ENCODE measurements at regions not wholly inside any gene's neighbourhood (a gene's known extent, or its start where the extent isn't known, plus 50 kb on each side); places are given as distances from the start of the nearest gene placed in this dataset.

DNA sequence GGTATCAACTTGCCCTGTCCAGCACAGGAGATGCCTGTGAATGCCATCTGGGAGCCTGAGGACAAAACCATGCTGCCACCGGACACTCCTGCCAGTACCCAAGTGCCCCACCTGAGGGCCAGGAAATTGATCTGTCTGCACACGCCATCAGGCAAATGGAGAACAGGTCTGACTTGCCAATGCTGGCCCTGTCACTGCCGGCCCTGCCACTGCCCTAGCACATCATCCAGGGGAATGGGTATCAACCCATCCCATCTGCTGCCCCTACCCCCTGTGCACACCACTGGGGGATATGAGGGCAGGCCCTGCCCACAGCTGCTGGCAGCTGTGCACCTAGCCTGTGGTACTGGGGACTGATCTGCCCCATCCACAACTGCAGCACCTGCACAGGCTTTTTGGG, 1081.6 kb upstream of the EYS start (continued):
- TF ChIP-seq, protein P1, sequence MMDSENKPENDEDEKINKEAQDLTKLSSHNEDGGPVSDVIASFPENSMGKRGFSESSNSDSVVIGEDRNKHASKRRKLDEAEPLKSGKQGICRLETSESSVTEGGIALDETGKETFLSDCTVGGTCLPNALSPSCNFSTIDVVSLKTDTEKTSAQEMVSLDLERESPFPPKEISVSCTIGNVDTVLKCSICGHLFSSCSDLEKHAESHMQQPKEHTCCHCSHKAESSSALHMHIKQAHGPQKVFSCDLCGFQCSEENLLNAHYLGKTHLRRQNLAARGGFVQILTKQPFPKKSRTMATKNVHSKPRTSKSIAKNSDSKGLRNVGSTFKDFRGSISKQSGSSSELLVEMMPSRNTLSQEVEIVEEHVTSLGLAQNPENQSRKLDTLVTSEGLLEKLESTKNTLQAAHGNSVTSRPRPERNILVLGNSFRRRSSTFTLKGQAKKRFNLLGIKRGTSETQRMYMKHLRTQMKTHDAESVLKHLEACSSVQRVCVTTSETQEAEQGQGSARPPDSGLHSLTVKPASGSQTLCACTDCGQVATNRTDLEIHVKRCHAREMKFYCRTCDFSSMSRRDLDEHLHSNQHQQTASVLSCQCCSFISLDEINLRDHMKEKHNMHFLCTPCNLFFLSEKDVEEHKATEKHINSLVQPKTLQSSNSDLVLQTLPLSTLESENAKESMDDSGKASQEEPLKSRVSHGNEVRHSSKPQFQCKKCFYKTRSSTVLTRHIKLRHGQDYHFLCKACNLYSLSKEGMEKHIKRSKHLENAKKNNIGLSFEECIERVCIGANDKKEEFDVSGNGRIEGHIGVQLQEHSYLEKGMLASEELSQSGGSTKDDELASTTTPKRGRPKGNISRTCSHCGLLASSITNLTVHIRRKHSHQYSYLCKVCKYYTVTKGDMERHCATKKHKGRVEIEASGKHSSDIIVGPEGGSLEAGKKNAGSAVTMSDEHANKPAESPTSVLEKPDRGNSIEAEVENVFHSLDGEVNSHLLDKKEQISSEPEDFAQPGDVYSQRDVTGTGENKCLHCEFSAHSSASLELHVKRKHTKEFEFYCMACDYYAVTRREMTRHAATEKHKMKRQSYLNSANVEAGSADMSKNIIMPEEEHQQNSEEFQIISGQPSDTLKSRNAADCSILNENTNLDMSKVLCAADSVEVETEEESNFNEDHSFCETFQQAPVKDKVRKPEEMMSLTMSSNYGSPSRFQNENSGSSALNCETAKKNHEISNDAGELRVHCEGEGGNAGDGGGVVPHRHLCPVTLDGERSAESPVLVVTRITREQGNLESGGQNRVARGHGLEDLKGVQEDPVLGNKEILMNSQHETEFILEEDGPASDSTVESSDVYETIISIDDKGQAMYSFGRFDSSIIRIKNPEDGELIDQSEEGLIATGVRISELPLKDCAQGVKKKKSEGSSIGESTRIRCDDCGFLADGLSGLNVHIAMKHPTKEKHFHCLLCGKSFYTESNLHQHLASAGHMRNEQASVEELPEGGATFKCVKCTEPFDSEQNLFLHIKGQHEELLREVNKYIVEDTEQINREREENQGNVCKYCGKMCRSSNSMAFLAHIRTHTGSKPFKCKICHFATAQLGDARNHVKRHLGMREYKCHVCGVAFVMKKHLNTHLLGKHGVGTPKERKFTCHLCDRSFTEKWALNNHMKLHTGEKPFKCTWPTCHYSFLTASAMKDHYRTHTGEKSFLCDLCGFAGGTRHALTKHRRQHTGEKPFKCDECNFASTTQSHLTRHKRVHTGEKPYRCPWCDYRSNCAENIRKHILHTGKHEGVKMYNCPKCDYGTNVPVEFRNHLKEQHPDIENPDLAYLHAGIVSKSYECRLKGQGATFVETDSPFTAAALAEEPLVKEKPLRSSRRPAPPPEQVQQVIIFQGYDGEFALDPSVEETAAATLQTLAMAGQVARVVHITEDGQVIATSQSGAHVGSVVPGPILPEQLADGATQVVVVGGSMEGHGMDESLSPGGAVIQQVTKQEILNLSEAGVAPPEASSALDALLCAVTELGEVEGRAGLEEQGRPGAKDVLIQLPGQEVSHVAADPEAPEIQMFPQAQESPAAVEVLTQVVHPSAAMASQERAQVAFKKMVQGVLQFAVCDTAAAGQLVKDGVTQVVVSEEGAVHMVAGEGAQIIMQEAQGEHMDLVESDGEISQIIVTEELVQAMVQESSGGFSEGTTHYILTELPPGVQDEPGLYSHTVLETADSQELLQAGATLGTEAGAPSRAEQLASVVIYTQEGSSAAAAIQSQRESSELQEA (IDR thresholded peaks at IDR 0.05; ENCODE audit: low read depth): no peak
- TF ChIP-seq, protein P2, sequence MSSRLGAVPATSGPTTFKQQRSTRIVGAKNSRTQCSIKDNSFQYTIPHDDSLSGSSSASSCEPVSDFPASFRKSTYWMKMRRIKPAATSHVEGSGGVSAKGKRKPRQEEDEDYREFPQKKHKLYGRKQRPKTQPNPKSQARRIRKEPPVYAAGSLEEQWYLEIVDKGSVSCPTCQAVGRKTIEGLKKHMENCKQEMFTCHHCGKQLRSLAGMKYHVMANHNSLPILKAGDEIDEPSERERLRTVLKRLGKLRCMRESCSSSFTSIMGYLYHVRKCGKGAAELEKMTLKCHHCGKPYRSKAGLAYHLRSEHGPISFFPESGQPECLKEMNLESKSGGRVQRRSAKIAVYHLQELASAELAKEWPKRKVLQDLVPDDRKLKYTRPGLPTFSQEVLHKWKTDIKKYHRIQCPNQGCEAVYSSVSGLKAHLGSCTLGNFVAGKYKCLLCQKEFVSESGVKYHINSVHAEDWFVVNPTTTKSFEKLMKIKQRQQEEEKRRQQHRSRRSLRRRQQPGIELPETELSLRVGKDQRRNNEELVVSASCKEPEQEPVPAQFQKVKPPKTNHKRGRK (tag; IDR thresholded peaks at IDR 0.05): no peak
- no peak for TF ChIP-seq SP1 (CRISPR knock-in tag; IDR thresholded peaks at IDR 0.05)
- no peak for TF ChIP-seq CBX3 (IDR thresholded peaks at IDR 0.05; ENCODE audit: borderline replicate concordance in 1 of 2, low read length in 2 of 2)

All from K562 (cell line).